ENCODE measurements at regions not wholly inside any gene's neighbourhood (a gene's known extent, or its start where the extent isn't known, plus 50 kb on each side); places are given as distances from the start of the nearest gene placed in this dataset.

DNA sequence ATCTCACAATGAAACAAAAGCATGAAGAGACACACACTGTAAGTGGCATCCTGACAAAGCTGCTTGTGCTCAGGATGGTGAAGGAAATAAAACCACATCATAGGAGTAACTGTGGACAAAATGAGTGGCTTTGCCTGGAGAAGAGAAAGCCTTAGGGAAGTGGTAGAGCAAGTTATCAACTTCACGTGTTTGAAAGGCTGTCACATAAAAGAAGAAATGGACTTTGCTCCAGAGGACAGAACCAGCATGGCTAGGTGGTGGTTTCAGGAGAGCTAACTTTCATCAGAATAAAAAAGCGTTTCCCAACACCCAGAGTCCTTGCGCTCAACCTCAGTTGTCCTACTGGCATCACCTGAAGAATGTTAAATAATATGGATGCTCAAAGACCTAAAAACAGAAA, 139.9 kb downstream of the SETD4 start:
- DNase-seq (ENCODE audit: low read depth, low spot score): no peak
- no peak overlapping the region for H3K4me3 ChIP-seq (ENCODE audit: low read depth, low read length)
- TF ChIP-seq, protein P1, sequence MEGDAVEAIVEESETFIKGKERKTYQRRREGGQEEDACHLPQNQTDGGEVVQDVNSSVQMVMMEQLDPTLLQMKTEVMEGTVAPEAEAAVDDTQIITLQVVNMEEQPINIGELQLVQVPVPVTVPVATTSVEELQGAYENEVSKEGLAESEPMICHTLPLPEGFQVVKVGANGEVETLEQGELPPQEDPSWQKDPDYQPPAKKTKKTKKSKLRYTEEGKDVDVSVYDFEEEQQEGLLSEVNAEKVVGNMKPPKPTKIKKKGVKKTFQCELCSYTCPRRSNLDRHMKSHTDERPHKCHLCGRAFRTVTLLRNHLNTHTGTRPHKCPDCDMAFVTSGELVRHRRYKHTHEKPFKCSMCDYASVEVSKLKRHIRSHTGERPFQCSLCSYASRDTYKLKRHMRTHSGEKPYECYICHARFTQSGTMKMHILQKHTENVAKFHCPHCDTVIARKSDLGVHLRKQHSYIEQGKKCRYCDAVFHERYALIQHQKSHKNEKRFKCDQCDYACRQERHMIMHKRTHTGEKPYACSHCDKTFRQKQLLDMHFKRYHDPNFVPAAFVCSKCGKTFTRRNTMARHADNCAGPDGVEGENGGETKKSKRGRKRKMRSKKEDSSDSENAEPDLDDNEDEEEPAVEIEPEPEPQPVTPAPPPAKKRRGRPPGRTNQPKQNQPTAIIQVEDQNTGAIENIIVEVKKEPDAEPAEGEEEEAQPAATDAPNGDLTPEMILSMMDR (IDR thresholded peaks at IDR 0.05; ENCODE audit: low read depth, low read length): no peak
- in situ Hi-C loops (cut with HindIII; ENCODE audit: low sequenced_read_pairs): no loop called here

DNA sequence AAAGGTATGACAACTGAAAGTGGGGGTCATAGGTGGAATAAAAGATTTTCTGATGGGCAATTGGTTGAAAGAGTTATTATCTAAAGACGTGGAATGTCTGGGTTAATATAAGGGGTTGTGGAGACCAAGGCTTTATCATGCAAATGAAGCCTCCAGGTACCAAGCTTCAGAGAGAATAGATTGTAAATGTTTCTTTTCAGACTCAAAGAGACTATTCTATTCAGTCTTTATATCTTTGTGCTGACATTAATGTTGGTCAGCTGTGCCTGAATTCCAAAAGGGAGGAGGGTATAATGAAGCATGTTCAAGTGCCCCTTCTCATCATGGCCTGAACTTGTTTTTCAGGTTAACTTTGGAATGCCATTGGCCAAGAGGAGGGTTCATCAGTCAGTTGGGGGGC, 145.3 kb downstream of the SETD4 start:
- in situ Hi-C loops (cut with HindIII; ENCODE audit: low sequenced_read_pairs): no loop called here
- no peak for DNase-seq (ENCODE audit: low read depth, low spot score)
- TF ChIP-seq, protein P1 (IDR thresholded peaks at IDR 0.05; ENCODE audit: low read depth, low read length): no peak
- no peak overlapping the region for H3K4me3 ChIP-seq (ENCODE audit: low read depth, low read length)

DNA sequence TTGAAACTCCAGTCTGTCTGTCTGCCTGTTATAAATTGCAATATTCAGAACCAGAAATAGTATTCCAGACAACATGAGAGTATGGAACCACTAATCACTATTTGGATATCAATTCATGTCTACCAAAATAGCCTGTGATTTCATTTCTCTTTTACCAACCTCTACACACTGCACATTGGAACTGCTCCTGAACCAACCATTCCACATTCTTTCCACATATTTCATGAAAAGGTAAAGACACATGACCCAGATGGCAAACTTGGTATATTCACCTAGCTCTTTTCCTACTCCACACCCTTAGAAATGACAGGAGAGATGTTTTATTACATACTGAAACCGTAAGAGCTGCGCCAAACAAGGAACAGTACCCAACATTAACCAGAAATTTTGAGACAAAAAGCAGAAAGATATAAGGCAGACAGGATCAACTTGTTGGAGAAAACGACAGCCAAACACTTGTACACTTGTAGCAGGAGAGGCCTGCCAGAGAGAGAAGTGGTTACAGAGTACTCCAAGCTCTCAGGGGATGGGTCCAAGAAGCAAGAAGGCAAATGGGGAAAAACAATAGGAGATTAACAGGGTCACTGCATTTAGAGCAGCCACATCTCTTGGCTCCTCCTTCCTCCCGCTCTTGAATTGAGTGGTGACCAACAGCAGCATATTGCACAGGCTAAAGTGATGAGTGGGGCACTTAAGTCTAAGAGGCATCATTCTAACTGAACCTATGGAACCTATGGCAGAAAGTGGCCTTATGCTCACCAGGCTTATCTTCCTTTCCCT, 148.7 kb downstream of the SETD4 start:
- no peak overlapping the region for H3K4me3 ChIP-seq (ENCODE audit: low read depth, low read length)
- TF ChIP-seq, protein P1 (IDR thresholded peaks at IDR 0.05; ENCODE audit: low read depth, low read length): no peak
- in situ Hi-C loops (cut with HindIII; ENCODE audit: low sequenced_read_pairs): no loop called here
- no peak for DNase-seq (ENCODE audit: low read depth, low spot score)

DNA sequence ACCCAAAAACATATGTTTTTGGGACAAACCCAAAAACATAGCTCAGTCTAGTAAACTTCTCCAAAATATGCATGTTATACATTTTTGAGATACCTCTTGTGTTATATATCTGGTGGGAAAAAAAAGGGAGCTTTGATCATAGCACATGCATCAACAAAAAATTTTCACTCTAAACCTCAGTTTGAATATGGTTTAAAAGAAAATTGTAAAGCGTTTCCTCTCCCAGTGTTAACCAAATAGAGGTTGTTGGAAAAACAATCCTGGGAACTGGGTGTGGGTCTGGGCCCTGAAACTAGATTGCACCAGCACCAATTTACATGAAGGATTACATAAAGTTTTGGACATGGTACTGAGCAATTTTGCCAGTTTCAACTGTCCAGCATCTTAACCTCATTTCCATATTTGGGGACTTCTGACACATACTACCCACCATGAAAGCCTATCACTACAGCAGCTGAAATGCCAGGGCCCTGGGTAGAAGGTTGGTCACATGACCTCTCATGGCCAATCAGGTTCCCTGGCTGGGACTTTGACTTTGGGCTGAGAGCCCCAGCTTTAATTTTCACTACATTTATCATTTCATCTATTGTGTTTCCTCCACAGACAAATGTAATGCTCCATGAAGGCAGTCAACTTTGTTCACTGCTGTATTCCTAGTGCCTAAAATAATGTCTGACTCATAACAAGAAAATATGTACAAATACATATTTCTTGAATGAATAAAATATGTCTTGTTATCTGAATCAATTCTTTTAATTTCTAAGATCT, 150.7 kb downstream of the SETD4 start:
- in situ Hi-C loops (cut with HindIII; ENCODE audit: low sequenced_read_pairs): no loop called here
- peak; percentile 29 for DNase-seq (ENCODE audit: low read depth, low spot score)
- TF ChIP-seq, protein P1 (IDR thresholded peaks at IDR 0.05; ENCODE audit: low read depth, low read length): no peak
- H3K4me3 ChIP-seq (ENCODE audit: low read depth, low read length): no peak overlapping the region

GRCh38 chr21:35908311-35909078, 151.8 kb downstream of the SETD4 start:
- DNase-seq (ENCODE audit: low read depth, low spot score): no peak
- TF ChIP-seq, protein P1 (IDR thresholded peaks at IDR 0.05; ENCODE audit: low read depth, low read length): no peak
- no peak overlapping the region for H3K4me3 ChIP-seq (ENCODE audit: low read depth, low read length)
- in situ Hi-C loops (cut with HindIII; ENCODE audit: low sequenced_read_pairs): no loop called here

GRCh38 chr21:35906586-35906985, 153.7 kb downstream of the SETD4 start:
- H3K4me3 ChIP-seq (ENCODE audit: low read depth, low read length): no peak overlapping the region
- TF ChIP-seq, protein P1 (IDR thresholded peaks at IDR 0.05; ENCODE audit: low read depth, low read length): no peak
- in situ Hi-C loops (cut with HindIII; ENCODE audit: low sequenced_read_pairs): no loop called here
- no peak for DNase-seq (ENCODE audit: low read depth, low spot score)
